ENCODE measurements at regions not wholly inside any gene's neighbourhood (a gene's known extent, or its start where the extent isn't known, plus 50 kb on each side); places are given as distances from the start of the nearest gene placed in this dataset.

GRCh38 chr9:18335825-18336224 is 138.1 kb upstream of the ADAMTSL1 start:
- no peak for TF ChIP-seq POLR2A (IDR thresholded peaks at IDR 0.05; ENCODE audit: low read length)
- no peak for TF ChIP-seq GATA1 (IDR thresholded peaks at IDR 0.05; ENCODE audit: low read depth, low read length)

All from erythroblast (primary cell).